ENCODE measurements at regions not wholly inside any gene's neighbourhood (a gene's known extent, or its start where the extent isn't known, plus 50 kb on each side); places are given as distances from the start of the nearest gene placed in this dataset.

DNA sequence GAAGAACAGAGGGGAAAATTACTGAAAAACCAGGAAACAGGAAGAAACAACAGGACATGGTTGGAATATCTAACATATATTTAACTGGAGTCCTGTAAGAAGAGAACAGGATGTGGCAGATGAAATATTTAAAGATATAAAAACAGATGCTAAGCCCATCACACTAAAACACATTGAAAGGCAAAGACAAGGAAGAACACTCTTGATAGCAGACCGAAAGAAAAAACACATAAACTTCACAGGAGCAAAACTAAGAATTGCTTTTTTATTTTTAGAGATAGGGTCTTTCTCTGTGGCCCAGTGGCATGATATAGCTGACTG is 324.4 kb upstream of the ARRDC3 start:
- no peak overlapping the region for H3K27ac ChIP-seq
- H3K9me3 ChIP-seq: no peaks in the 10 kb centered on the region
- no peaks in the 10 kb centered on the region for H3K27me3 ChIP-seq
- intact Hi-C loops (cut with DNase I): no loop called here
- H3K36me3 ChIP-seq: no peaks in the 10 kb centered on the region
- H3K4me1 ChIP-seq (ENCODE audit: insufficient read depth): no peaks in the 10 kb centered on the region
- WGBS, 3 donors: 19 to 35% (median 28%) methylated on average over 1 of the region's 1 CpG
- H3K4me3 ChIP-seq: no peak overlapping the region
- TF ChIP-seq, protein P1, sequence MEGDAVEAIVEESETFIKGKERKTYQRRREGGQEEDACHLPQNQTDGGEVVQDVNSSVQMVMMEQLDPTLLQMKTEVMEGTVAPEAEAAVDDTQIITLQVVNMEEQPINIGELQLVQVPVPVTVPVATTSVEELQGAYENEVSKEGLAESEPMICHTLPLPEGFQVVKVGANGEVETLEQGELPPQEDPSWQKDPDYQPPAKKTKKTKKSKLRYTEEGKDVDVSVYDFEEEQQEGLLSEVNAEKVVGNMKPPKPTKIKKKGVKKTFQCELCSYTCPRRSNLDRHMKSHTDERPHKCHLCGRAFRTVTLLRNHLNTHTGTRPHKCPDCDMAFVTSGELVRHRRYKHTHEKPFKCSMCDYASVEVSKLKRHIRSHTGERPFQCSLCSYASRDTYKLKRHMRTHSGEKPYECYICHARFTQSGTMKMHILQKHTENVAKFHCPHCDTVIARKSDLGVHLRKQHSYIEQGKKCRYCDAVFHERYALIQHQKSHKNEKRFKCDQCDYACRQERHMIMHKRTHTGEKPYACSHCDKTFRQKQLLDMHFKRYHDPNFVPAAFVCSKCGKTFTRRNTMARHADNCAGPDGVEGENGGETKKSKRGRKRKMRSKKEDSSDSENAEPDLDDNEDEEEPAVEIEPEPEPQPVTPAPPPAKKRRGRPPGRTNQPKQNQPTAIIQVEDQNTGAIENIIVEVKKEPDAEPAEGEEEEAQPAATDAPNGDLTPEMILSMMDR (IDR thresholded peaks at IDR 0.05): no peak
- no peak for TF ChIP-seq POLR2A (IDR thresholded peaks at IDR 0.05)
- TF ChIP-seq EP300 (IDR thresholded peaks at IDR 0.05): no peak
- no peak for DNase-seq

DNA sequence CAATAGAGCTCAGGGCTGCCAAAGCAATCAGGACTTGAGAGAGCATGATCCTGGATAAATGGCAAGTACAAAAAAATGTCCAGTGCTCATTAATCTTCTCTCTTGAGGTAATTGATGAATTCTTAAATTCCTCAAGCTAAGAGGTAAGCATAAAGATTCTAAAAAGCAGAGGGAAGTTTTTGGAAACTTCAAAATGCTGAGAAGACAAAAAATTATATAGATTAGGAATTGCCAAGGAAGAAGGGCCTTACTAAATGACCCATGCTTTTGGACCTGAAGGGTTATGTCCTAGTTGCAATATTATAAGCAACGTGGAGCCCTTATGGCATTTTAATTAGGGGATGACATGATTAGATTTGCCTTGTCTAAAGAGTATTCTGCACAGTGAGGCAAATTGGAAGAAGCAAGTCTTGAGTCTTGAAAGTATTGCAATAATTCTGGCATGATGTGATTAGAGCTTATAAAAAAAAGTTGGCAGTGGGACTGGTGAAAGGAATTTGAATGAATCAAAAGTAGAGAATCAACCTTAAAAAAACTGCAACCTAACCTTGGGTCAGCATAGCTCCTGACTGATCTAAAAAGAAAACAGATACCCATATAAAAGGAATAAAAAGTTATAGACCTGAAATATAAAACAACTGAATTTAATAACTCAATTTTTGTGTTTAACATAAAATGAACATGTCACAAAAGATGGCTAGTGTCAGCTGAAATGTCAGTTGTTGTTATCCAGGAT is 323.8 kb upstream of the ARRDC3 start:
- 8 to 13% (median 9%) methylated on average over 1 of the region's 1 CpG for WGBS, 3 donors
- intact Hi-C loops (cut with DNase I): no loop called here
- no peaks in the 10 kb centered on the region for H3K36me3 ChIP-seq
- H3K27me3 ChIP-seq: no peaks in the 10 kb centered on the region
- no peak for TF ChIP-seq POLR2A (IDR thresholded peaks at IDR 0.05)
- no peak for TF ChIP-seq EP300 (IDR thresholded peaks at IDR 0.05)
- TF ChIP-seq, protein P1 (IDR thresholded peaks at IDR 0.05): no peak
- H3K4me1 ChIP-seq (ENCODE audit: insufficient read depth): no peaks in the 10 kb centered on the region
- H3K4me3 ChIP-seq: no peak overlapping the region
- DNase-seq: no peak
- H3K9me3 ChIP-seq: no peaks in the 10 kb centered on the region
- H3K27ac ChIP-seq: no peak overlapping the region

DNA sequence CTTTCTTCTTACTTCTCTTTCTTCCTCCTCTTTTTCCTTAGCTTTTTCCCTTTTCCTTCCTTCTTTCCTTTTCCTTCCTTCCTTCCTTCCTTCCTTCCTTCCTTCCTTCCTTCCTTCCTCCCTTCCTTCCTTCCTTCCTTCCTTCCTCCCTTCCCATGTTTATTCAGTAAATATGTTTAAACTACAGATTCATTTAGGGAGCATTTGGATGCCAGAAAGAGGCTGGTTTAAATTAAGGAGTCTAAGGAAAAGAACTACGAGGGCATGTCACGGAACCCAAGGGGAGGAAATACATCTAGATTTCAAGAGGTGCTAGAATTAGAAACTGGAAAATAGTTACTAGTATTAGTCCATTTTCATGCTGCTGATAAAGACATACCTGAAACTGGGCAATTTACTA is 320.0 kb upstream of the ARRDC3 start:
- 90 to 93% (median 91%) methylated on average over 2 of the region's 2 CpGs for WGBS, 3 donors
- Histone ChIP-seq H3K9me3 (no peaks in the 10 kb centered on the region), H3K4me1 (ENCODE audit: insufficient read depth) (no peaks in the 10 kb centered on the region), H3K36me3 (no peaks in the 10 kb centered on the region), H3K4me3 (no peak overlapping the region), H3K27me3 (no peaks in the 10 kb centered on the region), H3K27ac (no peak overlapping the region)
- TF ChIP-seq, protein P1 (IDR thresholded peaks at IDR 0.05): no peak
- no peak for TF ChIP-seq POLR2A (IDR thresholded peaks at IDR 0.05)
- TF ChIP-seq EP300 (IDR thresholded peaks at IDR 0.05): no peak
- intact Hi-C loops (cut with DNase I): no loop called here
- no peak for DNase-seq

DNA sequence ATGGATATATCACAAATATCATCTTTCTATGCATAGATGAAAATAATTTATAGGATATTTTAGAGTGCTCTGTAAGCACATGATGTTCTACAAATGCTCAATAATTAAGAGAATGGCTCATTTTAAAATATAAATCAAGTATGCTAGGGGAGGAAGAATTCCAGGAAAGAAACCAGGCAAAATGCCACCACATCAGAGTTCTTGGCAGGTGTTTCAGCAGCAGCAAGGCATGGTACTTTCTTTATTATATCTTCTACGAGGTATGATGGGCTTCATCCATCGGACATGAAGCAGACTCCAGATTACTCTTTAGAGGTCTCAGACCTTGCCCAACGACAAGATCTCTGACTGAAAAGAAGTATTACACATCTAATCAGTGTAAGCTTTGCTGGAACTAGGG is 316.3 kb upstream of the ARRDC3 start:
- Histone ChIP-seq H3K4me3 (no peak overlapping the region), H3K36me3 (no peaks in the 10 kb centered on the region), H3K4me1 (ENCODE audit: insufficient read depth) (no peaks in the 10 kb centered on the region), H3K9me3 (no peaks in the 10 kb centered on the region), H3K27me3 (no peaks in the 10 kb centered on the region), H3K27ac (no peak overlapping the region)
- WGBS, 3 donors: 50 to 62% (median 55%) methylated on average over 3 of the region's 3 CpGs
- no peak for DNase-seq
- intact Hi-C loops (cut with DNase I): no loop called here
- TF ChIP-seq POLR2A (IDR thresholded peaks at IDR 0.05) (no peak), EP300 (IDR thresholded peaks at IDR 0.05) (no peak)
- TF ChIP-seq, protein P1 (IDR thresholded peaks at IDR 0.05): no peak
